ENCODE measurements at regions not wholly inside any gene's neighbourhood (a gene's known extent, or its start where the extent isn't known, plus 50 kb on each side); places are given as distances from the start of the nearest gene placed in this dataset.

DNA sequence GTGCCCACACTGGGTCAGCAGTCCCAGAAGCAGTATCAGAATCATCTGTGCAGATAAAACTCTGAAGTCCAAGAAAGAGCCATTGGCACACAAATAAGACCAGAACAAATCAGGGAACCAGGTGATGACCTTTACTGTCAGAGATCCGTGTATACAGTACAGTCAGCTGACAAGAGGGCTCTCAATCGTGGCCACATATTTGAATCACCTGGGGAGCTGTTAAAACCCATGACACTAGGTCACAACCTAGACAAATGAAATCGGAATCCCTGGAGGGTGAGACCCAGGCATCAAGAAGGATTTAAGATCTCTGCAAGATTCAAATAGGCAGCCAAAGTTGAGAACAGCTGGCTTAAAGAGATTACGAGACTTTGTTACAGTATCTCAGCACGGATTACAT lies 807.1 kb downstream of the RNF144A start:
- Mint-ChIP-seq H3K9me3 (no peaks in the 10 kb centered on the region), H3K27ac (no peak overlapping the region)

DNA sequence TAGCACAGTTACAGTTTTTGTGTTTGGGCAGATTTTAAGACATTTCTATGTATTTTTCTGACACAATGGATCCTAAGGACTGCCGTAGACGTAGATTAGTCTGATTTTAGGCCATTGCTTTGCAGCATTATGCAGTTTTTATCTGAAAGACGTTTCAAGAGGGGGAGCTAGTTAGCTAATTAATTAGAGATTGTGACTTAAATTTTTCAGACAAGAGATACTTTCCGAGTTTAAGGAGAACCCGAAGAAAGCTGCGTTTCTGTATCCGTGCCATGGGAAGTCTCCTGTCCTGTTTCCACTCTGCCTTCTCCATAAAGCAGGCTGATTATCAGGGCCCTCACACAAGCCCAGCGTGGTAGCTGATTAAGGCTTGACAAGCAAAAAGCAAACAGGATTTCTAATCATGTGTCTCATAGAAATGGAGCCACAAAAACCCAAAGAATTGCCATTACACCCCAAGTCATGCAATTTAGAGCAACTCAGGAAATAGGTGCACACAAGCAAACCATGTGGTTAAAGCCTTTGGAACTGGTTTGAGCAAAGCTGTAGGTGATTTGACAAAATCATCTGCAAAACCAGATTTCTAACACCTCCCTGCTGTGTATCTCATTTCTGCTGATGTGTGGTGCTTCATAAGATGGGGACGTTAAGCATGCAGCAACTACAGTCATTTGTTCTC lies 808.1 kb downstream of the RNF144A start:
- Mint-ChIP-seq H3K27ac (no peak overlapping the region), H3K27me3 (no peaks in the 10 kb centered on the region), H3K4me1 (ENCODE audit: unreplicated experiment) (peaks cover 26% of the 10 kb centered on the region), H3K4me3 (no peak overlapping the region), H3K9me3 (no peaks in the 10 kb centered on the region), H3K36me3 (no peaks in the 10 kb centered on the region)
- no peak for DNase-seq (ENCODE audit: extremely low spot score, unreplicated experiment)
- TF ChIP-seq, protein P1, sequence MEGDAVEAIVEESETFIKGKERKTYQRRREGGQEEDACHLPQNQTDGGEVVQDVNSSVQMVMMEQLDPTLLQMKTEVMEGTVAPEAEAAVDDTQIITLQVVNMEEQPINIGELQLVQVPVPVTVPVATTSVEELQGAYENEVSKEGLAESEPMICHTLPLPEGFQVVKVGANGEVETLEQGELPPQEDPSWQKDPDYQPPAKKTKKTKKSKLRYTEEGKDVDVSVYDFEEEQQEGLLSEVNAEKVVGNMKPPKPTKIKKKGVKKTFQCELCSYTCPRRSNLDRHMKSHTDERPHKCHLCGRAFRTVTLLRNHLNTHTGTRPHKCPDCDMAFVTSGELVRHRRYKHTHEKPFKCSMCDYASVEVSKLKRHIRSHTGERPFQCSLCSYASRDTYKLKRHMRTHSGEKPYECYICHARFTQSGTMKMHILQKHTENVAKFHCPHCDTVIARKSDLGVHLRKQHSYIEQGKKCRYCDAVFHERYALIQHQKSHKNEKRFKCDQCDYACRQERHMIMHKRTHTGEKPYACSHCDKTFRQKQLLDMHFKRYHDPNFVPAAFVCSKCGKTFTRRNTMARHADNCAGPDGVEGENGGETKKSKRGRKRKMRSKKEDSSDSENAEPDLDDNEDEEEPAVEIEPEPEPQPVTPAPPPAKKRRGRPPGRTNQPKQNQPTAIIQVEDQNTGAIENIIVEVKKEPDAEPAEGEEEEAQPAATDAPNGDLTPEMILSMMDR (conservative IDR thresholded peaks at IDR 0.05) = no peak

More for the DNA sequence above, 807.1 kb downstream of the RNF144A start:
- Mint-ChIP-seq H3K4me3 (no peak overlapping the region), H3K27me3 (no peaks in the 10 kb centered on the region), H3K36me3 (no peaks in the 10 kb centered on the region), H3K4me1 (ENCODE audit: unreplicated experiment) (peaks cover 22% of the 10 kb centered on the region)
- no peak for DNase-seq (ENCODE audit: extremely low spot score, unreplicated experiment)
- TF ChIP-seq, protein P1 (conservative IDR thresholded peaks at IDR 0.05) = no peak

DNA sequence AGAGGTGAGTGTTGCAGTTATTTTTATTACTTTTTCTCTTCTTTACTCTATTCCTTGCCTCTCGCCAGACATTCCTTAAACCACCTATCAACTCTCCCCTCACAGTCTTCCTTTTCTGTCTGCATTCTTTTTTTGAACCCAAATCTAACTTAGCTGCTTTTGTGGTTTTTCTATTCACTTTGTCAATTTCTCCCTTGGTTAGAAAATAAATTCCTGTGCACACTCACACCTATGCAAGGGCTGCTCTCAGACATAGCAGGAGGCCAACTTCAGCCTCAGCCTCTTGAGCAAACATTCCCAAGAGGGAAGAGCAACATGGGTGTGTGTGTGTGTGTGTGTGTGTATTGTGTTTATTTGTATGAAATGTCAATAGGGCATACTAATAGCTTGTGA lies 808.6 kb downstream of the RNF144A start:
- Mint-ChIP-seq H3K4me1 (ENCODE audit: unreplicated experiment) (peaks cover 28% of the 10 kb centered on the region), H3K27me3 (no peaks in the 10 kb centered on the region), H3K27ac (no peak overlapping the region), H3K36me3 (no peaks in the 10 kb centered on the region), H3K9me3 (no peaks in the 10 kb centered on the region), H3K4me3 (no peak overlapping the region)
- TF ChIP-seq, protein P1 (conservative IDR thresholded peaks at IDR 0.05) = no peak
- DNase-seq (ENCODE audit: extremely low spot score, unreplicated experiment) = no peak

DNA sequence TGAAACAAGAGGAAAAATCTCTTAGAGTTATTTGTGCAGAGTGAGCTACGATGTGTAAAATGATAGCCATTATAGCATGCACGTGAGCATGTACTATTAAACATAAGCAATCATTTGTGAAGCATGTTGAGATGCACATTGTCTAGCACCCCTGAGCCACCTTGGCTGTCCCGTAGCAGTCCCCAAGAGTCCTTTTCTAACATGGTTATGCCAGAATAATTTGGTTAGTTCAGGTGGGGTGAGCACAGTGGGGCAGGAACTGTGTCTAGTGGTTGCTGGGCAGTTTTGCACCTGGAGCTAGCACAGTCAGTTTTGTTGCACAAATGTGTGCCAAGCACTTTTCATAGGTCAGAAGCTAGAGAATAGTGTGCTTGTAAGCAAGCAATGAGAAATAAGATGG lies 809.8 kb downstream of the RNF144A start:
- no peak overlapping the region for H3K27ac Mint-ChIP-seq

DNA sequence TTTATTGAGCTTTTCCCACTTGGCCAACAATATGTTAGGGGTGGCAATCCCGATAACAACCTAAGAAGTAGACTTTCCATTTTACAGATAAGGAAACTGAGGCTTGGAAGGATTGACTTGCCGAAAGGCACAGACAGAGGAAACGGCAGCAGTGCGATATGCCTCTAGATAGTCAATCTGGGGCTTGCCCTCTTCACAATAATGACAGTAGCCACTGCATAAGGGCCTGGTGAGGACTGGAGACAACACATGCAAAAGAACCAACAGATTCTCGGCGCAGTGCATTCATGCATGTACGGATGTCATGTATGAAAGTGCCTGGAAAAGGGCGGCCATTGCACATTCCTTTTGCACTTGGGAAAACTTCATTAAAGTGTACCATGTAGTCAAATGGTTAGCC lies 811.2 kb downstream of the RNF144A start:
- H3K27me3 Mint-ChIP-seq = no peaks in the 10 kb centered on the region
- H3K9me3 Mint-ChIP-seq = no peaks in the 10 kb centered on the region
- DNase-seq (ENCODE audit: extremely low spot score, unreplicated experiment) = no peak
- H3K36me3 Mint-ChIP-seq = no peaks in the 10 kb centered on the region
- H3K4me1 Mint-ChIP-seq (ENCODE audit: unreplicated experiment) = peaks cover 35% of the 10 kb centered on the region
- H3K4me3 Mint-ChIP-seq = no peak overlapping the region
- TF ChIP-seq, protein P1 (conservative IDR thresholded peaks at IDR 0.05) = no peak
- H3K27ac Mint-ChIP-seq = no peak overlapping the region

More for the DNA sequence above, 809.8 kb downstream of the RNF144A start:
- H3K4me3 Mint-ChIP-seq = no peak overlapping the region
- peaks cover 30% of the 10 kb centered on the region for H3K4me1 Mint-ChIP-seq (ENCODE audit: unreplicated experiment)
- TF ChIP-seq, protein P1 (conservative IDR thresholded peaks at IDR 0.05) = no peak
- no peaks in the 10 kb centered on the region for H3K27me3 Mint-ChIP-seq
- no peak for DNase-seq (ENCODE audit: extremely low spot score, unreplicated experiment)
- no peaks in the 10 kb centered on the region for H3K9me3 Mint-ChIP-seq
- no peaks in the 10 kb centered on the region for H3K36me3 Mint-ChIP-seq

Measured in type B pancreatic cell (in vitro differentiated cells).